ENCODE measurements at regions not wholly inside any gene's neighbourhood (a gene's known extent, or its start where the extent isn't known, plus 50 kb on each side); places are given as distances from the start of the nearest gene placed in this dataset.

- TF ChIP-seq, protein P1, sequence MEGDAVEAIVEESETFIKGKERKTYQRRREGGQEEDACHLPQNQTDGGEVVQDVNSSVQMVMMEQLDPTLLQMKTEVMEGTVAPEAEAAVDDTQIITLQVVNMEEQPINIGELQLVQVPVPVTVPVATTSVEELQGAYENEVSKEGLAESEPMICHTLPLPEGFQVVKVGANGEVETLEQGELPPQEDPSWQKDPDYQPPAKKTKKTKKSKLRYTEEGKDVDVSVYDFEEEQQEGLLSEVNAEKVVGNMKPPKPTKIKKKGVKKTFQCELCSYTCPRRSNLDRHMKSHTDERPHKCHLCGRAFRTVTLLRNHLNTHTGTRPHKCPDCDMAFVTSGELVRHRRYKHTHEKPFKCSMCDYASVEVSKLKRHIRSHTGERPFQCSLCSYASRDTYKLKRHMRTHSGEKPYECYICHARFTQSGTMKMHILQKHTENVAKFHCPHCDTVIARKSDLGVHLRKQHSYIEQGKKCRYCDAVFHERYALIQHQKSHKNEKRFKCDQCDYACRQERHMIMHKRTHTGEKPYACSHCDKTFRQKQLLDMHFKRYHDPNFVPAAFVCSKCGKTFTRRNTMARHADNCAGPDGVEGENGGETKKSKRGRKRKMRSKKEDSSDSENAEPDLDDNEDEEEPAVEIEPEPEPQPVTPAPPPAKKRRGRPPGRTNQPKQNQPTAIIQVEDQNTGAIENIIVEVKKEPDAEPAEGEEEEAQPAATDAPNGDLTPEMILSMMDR (IDR thresholded peaks at IDR 0.05), result no peak
- TF ChIP-seq SIN3A (IDR thresholded peaks at IDR 0.05; ENCODE audit: borderline replicate concordance, insufficient read depth, low read depth, low read length) (no peak), POLR2AphosphoS5 (IDR thresholded peaks at IDR 0.05; ENCODE audit: low read depth, low read length) (no peak), TCF7L2 (IDR thresholded peaks at IDR 0.05; ENCODE audit: low read depth, low read length) (no peak)
- TF ChIP-seq, protein P2, sequence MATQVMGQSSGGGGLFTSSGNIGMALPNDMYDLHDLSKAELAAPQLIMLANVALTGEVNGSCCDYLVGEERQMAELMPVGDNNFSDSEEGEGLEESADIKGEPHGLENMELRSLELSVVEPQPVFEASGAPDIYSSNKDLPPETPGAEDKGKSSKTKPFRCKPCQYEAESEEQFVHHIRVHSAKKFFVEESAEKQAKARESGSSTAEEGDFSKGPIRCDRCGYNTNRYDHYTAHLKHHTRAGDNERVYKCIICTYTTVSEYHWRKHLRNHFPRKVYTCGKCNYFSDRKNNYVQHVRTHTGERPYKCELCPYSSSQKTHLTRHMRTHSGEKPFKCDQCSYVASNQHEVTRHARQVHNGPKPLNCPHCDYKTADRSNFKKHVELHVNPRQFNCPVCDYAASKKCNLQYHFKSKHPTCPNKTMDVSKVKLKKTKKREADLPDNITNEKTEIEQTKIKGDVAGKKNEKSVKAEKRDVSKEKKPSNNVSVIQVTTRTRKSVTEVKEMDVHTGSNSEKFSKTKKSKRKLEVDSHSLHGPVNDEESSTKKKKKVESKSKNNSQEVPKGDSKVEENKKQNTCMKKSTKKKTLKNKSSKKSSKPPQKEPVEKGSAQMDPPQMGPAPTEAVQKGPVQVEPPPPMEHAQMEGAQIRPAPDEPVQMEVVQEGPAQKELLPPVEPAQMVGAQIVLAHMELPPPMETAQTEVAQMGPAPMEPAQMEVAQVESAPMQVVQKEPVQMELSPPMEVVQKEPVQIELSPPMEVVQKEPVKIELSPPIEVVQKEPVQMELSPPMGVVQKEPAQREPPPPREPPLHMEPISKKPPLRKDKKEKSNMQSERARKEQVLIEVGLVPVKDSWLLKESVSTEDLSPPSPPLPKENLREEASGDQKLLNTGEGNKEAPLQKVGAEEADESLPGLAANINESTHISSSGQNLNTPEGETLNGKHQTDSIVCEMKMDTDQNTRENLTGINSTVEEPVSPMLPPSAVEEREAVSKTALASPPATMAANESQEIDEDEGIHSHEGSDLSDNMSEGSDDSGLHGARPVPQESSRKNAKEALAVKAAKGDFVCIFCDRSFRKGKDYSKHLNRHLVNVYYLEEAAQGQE (IDR thresholded peaks at IDR 0.05; ENCODE audit: insufficient read depth in 1 of 2, low read depth in 2 of 2, low read length in 1 of 2), result no peak
Measured at GRCh38 chr4:167885071-167885470, 207.3 kb upstream of the ANXA10 start.

Data from Panc1 (cell line).